ENCODE measurements at regions not wholly inside any gene's neighbourhood (a gene's known extent, or its start where the extent isn't known, plus 50 kb on each side); places are given as distances from the start of the nearest gene placed in this dataset.

GRCh38 chr6:113693851-113694250 is 163.3 kb upstream of the MARCKS start:
- TF ChIP-seq, protein P1, sequence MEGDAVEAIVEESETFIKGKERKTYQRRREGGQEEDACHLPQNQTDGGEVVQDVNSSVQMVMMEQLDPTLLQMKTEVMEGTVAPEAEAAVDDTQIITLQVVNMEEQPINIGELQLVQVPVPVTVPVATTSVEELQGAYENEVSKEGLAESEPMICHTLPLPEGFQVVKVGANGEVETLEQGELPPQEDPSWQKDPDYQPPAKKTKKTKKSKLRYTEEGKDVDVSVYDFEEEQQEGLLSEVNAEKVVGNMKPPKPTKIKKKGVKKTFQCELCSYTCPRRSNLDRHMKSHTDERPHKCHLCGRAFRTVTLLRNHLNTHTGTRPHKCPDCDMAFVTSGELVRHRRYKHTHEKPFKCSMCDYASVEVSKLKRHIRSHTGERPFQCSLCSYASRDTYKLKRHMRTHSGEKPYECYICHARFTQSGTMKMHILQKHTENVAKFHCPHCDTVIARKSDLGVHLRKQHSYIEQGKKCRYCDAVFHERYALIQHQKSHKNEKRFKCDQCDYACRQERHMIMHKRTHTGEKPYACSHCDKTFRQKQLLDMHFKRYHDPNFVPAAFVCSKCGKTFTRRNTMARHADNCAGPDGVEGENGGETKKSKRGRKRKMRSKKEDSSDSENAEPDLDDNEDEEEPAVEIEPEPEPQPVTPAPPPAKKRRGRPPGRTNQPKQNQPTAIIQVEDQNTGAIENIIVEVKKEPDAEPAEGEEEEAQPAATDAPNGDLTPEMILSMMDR (IDR thresholded peaks at IDR 0.05; ENCODE audit: low read length): no peak
- TF ChIP-seq EZH2phosphoT487 (IDR thresholded peaks at IDR 0.05; ENCODE audit: low read length): no peak
- TF ChIP-seq EZH2 (optimal IDR thresholded peaks at IDR 0.05; ENCODE audit: low read depth, low read length): no peak
- Histone ChIP-seq H3K27ac (ENCODE audit: low read length) (no peak overlapping the region), H3K4me1 (ENCODE audit: low read length) (peaks cover 17% of the 10 kb centered on the region), H3K4me3 (ENCODE audit: low read length) (no peak overlapping the region), H3K36me3 (replicated peaks; ENCODE audit: insufficient read depth, low read length) (no peaks in the 10 kb centered on the region), H4K20me1 (ENCODE audit: insufficient read depth, low read length) (no peaks in the 10 kb centered on the region), H3K4me2 (ENCODE audit: low read depth, low read length) (no peak overlapping the region), H3K9me3 (replicated peaks; ENCODE audit: insufficient read depth, low read length) (no peaks in the 10 kb centered on the region), H2AFZ (ENCODE audit: low read length) (no peak overlapping the region), H3F3A (ENCODE audit: insufficient read depth, low read length) (no peaks in the 10 kb centered on the region), H3K79me2 (ENCODE audit: low read length) (no peaks in the 10 kb centered on the region), H3K27me3 (replicated peaks; ENCODE audit: insufficient read depth, low read length) (no peaks in the 10 kb centered on the region), H3K9ac (ENCODE audit: low read length) (no peak overlapping the region), H3K9me2 (replicated peaks; ENCODE audit: insufficient read depth, low read length) (no peaks in the 10 kb centered on the region)
- no peak for DNase-seq

DNA sequence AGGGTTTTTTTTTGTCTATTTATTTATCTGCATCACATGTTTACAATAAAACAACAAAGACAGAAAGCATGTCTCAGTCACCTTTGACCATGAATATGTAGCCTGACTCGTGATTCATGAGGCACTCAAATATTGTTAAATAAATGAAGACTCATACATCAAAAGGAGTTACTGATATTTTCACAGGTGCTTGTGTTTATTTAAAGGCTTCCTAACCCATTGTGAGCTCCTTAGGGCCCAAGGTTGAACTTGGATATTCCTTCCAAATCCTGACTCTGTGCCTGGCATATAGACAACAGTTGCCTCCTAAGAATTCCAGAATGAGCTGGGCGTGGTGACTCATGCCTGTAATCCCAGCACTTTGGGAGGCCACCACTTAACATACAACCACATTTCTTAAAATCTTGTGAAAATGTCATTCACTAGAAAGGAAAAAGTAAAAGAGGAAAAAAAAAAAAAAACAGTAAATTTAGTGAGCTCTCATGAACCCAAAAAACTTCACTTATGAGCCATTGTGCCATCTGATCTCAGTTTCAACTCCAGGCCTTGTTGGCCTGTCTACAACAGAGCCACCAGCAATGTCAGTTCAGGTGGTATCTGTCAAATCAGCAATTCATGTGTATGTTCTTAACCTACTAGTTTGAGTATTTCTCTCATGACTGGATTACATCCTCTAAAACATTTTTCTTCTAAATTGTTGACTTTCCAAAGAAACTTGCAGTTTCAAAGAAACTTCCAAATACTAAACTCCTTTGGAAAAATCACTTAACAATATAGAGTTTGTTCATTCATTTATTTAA is 162.7 kb upstream of the MARCKS start:
- TF ChIP-seq EZH2phosphoT487 (IDR thresholded peaks at IDR 0.05; ENCODE audit: low read length) (no peak), EZH2 (optimal IDR thresholded peaks at IDR 0.05; ENCODE audit: low read depth, low read length) (no peak)
- TF ChIP-seq, protein P1 (IDR thresholded peaks at IDR 0.05; ENCODE audit: low read length): no peak
- Histone ChIP-seq H3K4me2 (ENCODE audit: low read depth, low read length) (no peak overlapping the region), H2AFZ (ENCODE audit: low read length) (no peak overlapping the region), H3K4me3 (ENCODE audit: low read length) (no peak overlapping the region), H3K27me3 (replicated peaks; ENCODE audit: insufficient read depth, low read length) (no peaks in the 10 kb centered on the region), H4K20me1 (ENCODE audit: insufficient read depth, low read length) (no peaks in the 10 kb centered on the region), H3K9me3 (replicated peaks; ENCODE audit: insufficient read depth, low read length) (no peaks in the 10 kb centered on the region), H3F3A (ENCODE audit: insufficient read depth, low read length) (no peaks in the 10 kb centered on the region), H3K79me2 (ENCODE audit: low read length) (no peaks in the 10 kb centered on the region), H3K27ac (ENCODE audit: low read length) (no peak overlapping the region), H3K9me2 (replicated peaks; ENCODE audit: insufficient read depth, low read length) (no peaks in the 10 kb centered on the region), H3K36me3 (replicated peaks; ENCODE audit: insufficient read depth, low read length) (no peaks in the 10 kb centered on the region), H3K4me1 (ENCODE audit: low read length) (peaks cover 17% of the 10 kb centered on the region), H3K9ac (ENCODE audit: low read length) (no peak overlapping the region)
- no peak for DNase-seq

GRCh38 chr6:113695516-113695915 is 161.6 kb upstream of the MARCKS start:
- Histone ChIP-seq H3F3A (ENCODE audit: insufficient read depth, low read length) (no peaks in the 10 kb centered on the region), H3K79me2 (ENCODE audit: low read length) (no peaks in the 10 kb centered on the region), H3K36me3 (replicated peaks; ENCODE audit: insufficient read depth, low read length) (no peaks in the 10 kb centered on the region), H4K20me1 (ENCODE audit: insufficient read depth, low read length) (no peaks in the 10 kb centered on the region), H3K4me3 (ENCODE audit: low read length) (no peak overlapping the region), H3K4me1 (ENCODE audit: low read length) (peaks cover 14% of the 10 kb centered on the region), H3K27me3 (replicated peaks; ENCODE audit: insufficient read depth, low read length) (no peaks in the 10 kb centered on the region), H3K4me2 (ENCODE audit: low read depth, low read length) (no peak overlapping the region), H2AFZ (ENCODE audit: low read length) (no peak overlapping the region), H3K9me3 (replicated peaks; ENCODE audit: insufficient read depth, low read length) (no peaks in the 10 kb centered on the region), H3K9me2 (replicated peaks; ENCODE audit: insufficient read depth, low read length) (no peaks in the 10 kb centered on the region), H3K9ac (ENCODE audit: low read length) (no peak overlapping the region), H3K27ac (ENCODE audit: low read length) (no peak overlapping the region)
- TF ChIP-seq, protein P1 (IDR thresholded peaks at IDR 0.05; ENCODE audit: low read length): no peak
- TF ChIP-seq EZH2phosphoT487 (IDR thresholded peaks at IDR 0.05; ENCODE audit: low read length) (no peak), EZH2 (optimal IDR thresholded peaks at IDR 0.05; ENCODE audit: low read depth, low read length) (no peak)
- DNase-seq: no peak

Data from MM.1S (cell line).